DND-41 (cell line): ENCODE measurements at regions not wholly inside any gene's neighbourhood (a gene's known extent, or its start where the extent isn't known, plus 50 kb on each side); places are given as distances from the start of the nearest gene placed in this dataset.

ENCODE experiments used
- EZH2 ChIP-seq: IDR thresholded peaks from 3 replicates; pipeline ENCODE4 v1.6.1; 2012; ENCODE audit warnings: borderline replicate concordance, low read depth, mild to moderate bottlenecking, moderate library complexity, low read length, inconsistent platforms; ENCODE audit not compliant: severe bottlenecking
- TF ChIP-seq, protein P1 (sequence below): IDR thresholded peaks from 2 replicates; pipeline ENCODE4 v1.5.1; 2012; ENCODE audit warnings: borderline replicate concordance, low read length, moderate library complexity, mild to moderate bottlenecking; ENCODE audit not compliant: poor library complexity, severe bottlenecking; ENCODE audit errors: extremely low read depth

- TF ChIP-seq, protein P1, sequence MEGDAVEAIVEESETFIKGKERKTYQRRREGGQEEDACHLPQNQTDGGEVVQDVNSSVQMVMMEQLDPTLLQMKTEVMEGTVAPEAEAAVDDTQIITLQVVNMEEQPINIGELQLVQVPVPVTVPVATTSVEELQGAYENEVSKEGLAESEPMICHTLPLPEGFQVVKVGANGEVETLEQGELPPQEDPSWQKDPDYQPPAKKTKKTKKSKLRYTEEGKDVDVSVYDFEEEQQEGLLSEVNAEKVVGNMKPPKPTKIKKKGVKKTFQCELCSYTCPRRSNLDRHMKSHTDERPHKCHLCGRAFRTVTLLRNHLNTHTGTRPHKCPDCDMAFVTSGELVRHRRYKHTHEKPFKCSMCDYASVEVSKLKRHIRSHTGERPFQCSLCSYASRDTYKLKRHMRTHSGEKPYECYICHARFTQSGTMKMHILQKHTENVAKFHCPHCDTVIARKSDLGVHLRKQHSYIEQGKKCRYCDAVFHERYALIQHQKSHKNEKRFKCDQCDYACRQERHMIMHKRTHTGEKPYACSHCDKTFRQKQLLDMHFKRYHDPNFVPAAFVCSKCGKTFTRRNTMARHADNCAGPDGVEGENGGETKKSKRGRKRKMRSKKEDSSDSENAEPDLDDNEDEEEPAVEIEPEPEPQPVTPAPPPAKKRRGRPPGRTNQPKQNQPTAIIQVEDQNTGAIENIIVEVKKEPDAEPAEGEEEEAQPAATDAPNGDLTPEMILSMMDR, result no peak
- TF ChIP-seq EZH2, result no peak
Measured at GRCh38 chr10:10872035-10872673, 145.5 kb upstream of the CELF2 start.
